Lower lobe of right lung (tissue), 2 donors: ENCODE measurements at regions not wholly inside any gene's neighbourhood (a gene's known extent, or its start where the extent isn't known, plus 50 kb on each side); places are given as distances from the start of the nearest gene placed in this dataset.
A peak's percentile ranks its signal among the peaks of the same experiment; 100 is the strongest.
"Not testable (repeated sequence)": the region's sequence is repeated elsewhere in the genome, so short reads cannot be mapped to it uniquely, and the experiment has no call there.

Experiments
- ATAC-seq, 2 donors: fragments of 200-7000 bp; cut with Tn5 transposase; one replicate each; pipeline ENCODE4 v1.9.1; 2020 to 2022; ENCODE audit warnings: mild to moderate bottlenecking in 2 of 2, moderate library complexity in 2 of 2
- DNase-seq: peaks from one replicate; pipeline ENCODE4 v3.0.0-alpha.2; 2020
- H3K27ac ChIP-seq: fragments of 200-600 bp; one replicate; pipeline ENCODE4 v1.8.0; 2022
- H3K27me3 ChIP-seq: fragments of 200-600 bp; one replicate; pipeline ENCODE4 v1.8.0; 2022; ENCODE audit warnings: low read depth
- H3K36me3 ChIP-seq: fragments of 200-600 bp; one replicate; pipeline ENCODE4 v1.8.0; 2022; ENCODE audit warnings: mild to moderate bottlenecking
- H3K4me1 ChIP-seq: fragments of 200-600 bp; one replicate; pipeline ENCODE4 v1.8.0; 2022
- H3K4me3 ChIP-seq: fragments of 200-600 bp; one replicate; pipeline ENCODE4 v1.8.0; 2022; ENCODE audit warnings: mild to moderate bottlenecking
- H3K9me3 ChIP-seq: fragments of 200-600 bp; one replicate; pipeline ENCODE4 v1.8.0; 2022
- intact Hi-C: fragments of 100-400 bp; cut with DNase I; formaldehyde crosslinking; loops from one replicate; pipeline ENCODE4 v1.11.0; 2022
- donor health status: DM: no; HTN: yes; CAD: no; lungs with severe emphysema.

GRCh38 chr13:109265438-109265742, 521.0 kb downstream of the IRS2 start:
- DNase-seq, H3K4me3 ChIP-seq, H3K36me3 ChIP-seq, ATAC-seq, H3K9me3 ChIP-seq, H3K4me1 ChIP-seq, H3K27me3 ChIP-seq, H3K27ac ChIP-seq, intact Hi-C loops: not testable (repeated sequence)

GRCh38 chr13:109264603-109265437, 521.6 kb downstream of the IRS2 start:
- H3K27ac ChIP-seq, H3K4me3 ChIP-seq, intact Hi-C loops, H3K27me3 ChIP-seq, H3K4me1 ChIP-seq, DNase-seq, H3K9me3 ChIP-seq, H3K36me3 ChIP-seq: not testable (repeated sequence)
- ATAC-seq: peak in 1 of 2 donors; percentile 49

GRCh38 chr13:109257761-109258157, 528.6 kb downstream of the IRS2 start:
- H3K9me3 ChIP-seq, intact Hi-C loops, ATAC-seq, H3K27me3 ChIP-seq, H3K4me1 ChIP-seq, H3K4me3 ChIP-seq, DNase-seq, H3K36me3 ChIP-seq, H3K27ac ChIP-seq: not testable (repeated sequence)
